Kidney epithelial cell (primary cell): ENCODE measurements at regions not wholly inside any gene's neighbourhood (a gene's known extent, or its start where the extent isn't known, plus 50 kb on each side); places are given as distances from the start of the nearest gene placed in this dataset.

Source experiments
- DNase-seq: peaks from one replicate; pipeline ENCODE4 v3.0.0-alpha.2; 2010; ENCODE audit warnings: low read depth
- H3K27me3 ChIP-seq: 2 replicates; pipeline ENCODE4 v1.6.0; 2011; ENCODE audit warnings: low read length; ENCODE audit not compliant: control insufficient read depth, insufficient read depth
- H3K36me3 ChIP-seq: 2 replicates; pipeline ENCODE4 v1.5.1; 2011; ENCODE audit warnings: low read length; ENCODE audit not compliant: control insufficient read depth, insufficient read depth
- H3K4me3 ChIP-seq: 2 replicates; pipeline ENCODE4 v1.5.1; 2011; ENCODE audit warnings: low read depth, mild to moderate bottlenecking, control low read depth, low read length
- CTCF ChIP-seq: IDR thresholded peaks from 2 replicates; pipeline ENCODE4 v1.5.1; 2011; ENCODE audit warnings: mild to moderate bottlenecking, moderate library complexity, low read length, control low read depth, inconsistent platforms; ENCODE audit not compliant: insufficient read depth, poor library complexity, severe bottlenecking

DNA sequence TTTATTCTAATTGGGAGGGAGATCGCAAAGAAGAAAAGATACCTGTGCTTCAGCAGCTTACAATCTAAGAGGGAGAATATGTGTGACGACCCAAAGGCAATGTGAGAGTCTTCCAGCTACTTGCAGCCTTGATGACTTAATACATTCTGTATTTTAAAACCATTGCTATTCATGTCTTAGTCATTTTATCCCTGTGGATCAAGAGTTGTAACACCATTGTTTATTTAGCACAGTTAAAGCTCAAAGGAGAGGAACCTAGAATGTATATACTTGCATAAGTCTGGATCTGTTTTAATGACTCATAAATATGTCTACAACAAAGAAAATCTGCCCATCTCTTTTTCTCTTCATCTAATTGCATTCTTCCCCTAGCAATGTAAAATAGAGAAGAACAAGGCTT lies 117.9 kb upstream of the DLX6 start:
- Histone ChIP-seq H3K4me3 (no peak overlapping the region), H3K27me3 (no peaks in the 10 kb centered on the region), H3K36me3 (no peaks in the 10 kb centered on the region)
- no peak for DNase-seq
- no peak for TF ChIP-seq CTCF

GRCh38 chr7:96899108-96899507 lies 106.2 kb upstream of the DLX6 start:
- TF ChIP-seq CTCF, result no peak
- Histone ChIP-seq H3K36me3 (no peaks in the 10 kb centered on the region), H3K27me3 (no peaks in the 10 kb centered on the region), H3K4me3 (no peak overlapping the region)
- DNase-seq, result no peak

GRCh38 chr7:96901822-96902445 lies 103.4 kb upstream of the DLX6 start:
- no peak for TF ChIP-seq CTCF
- DNase-seq, result no peak
- no peaks in the 10 kb centered on the region for H3K27me3 ChIP-seq
- no peaks in the 10 kb centered on the region for H3K36me3 ChIP-seq
- H3K4me3 ChIP-seq, result no peak overlapping the region

- Histone ChIP-seq H3K36me3 (no peaks in the 10 kb centered on the region), H3K4me3 (no peak overlapping the region), H3K27me3 (no peaks in the 10 kb centered on the region)
- TF ChIP-seq CTCF, result no peak
- DNase-seq, result no peak
Measured at GRCh38 chr7:96903906-96904305, 101.4 kb upstream of the DLX6 start.

GRCh38 chr7:96910486-96910885 lies 94.9 kb upstream of the DLX6 start:
- Histone ChIP-seq H3K27me3 (no peaks in the 10 kb centered on the region), H3K4me3 (no peak overlapping the region), H3K36me3 (no peaks in the 10 kb centered on the region)
- no peak for DNase-seq
- no peak for TF ChIP-seq CTCF

DNA sequence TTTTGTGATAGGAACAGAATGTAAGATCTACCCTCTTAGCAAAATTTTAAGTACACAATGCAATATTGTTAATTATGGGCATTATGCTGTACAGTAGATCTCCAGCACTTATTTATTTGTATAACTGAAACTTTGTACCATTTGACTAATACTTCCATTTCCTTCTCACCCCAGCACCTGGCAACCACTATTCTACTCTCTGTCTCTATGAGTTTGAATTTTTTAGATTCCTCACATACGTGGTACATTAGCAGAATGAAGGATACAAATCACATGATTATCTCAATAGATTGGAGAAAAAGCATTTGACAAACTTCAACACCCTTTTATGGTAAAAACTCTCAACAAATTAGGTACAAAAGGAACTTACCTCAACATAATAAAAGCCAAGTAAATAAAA lies 90.3 kb upstream of the DLX6 start:
- Histone ChIP-seq H3K4me3 (no peak overlapping the region), H3K27me3 (no peaks in the 10 kb centered on the region), H3K36me3 (no peaks in the 10 kb centered on the region)
- DNase-seq, result no peak
- no peak for TF ChIP-seq CTCF
